ENCODE measurements at regions not wholly inside any gene's neighbourhood (a gene's known extent, or its start where the extent isn't known, plus 50 kb on each side); places are given as distances from the start of the nearest gene placed in this dataset.

DNA sequence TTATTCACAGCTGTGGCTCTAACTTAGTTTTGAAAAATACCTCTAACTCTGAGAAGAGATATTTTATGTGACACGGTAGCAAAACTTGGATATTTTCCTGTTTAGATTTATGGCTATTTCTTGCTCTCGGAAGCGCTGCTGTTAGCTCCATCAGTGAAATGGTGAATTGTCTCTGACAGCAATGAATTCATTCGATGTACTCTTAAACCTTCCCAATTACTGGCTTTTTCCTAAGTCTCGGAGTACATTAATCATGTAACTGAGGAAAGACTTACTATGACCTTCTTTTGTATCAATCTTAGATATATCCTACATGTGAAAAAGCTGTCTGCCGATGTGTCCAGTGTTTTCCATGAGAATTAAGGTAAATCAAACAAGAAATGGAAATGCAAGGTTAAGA lies 613.0 kb downstream of the KIF4B start:
- no peak for TF ChIP-seq CBFB (CRISPR knock-in tag; IDR thresholded peaks at IDR 0.05)
- TF ChIP-seq, protein P1, sequence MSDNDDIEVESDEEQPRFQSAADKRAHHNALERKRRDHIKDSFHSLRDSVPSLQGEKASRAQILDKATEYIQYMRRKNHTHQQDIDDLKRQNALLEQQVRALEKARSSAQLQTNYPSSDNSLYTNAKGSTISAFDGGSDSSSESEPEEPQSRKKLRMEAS (CRISPR knock-in tag; IDR thresholded peaks at IDR 0.05): no peak
- TF ChIP-seq ZC3H8 (IDR thresholded peaks at IDR 0.05): no peak
